Cerebellar cortex (tissue), 1 donor: ENCODE measurements at regions not wholly inside any gene's neighbourhood (a gene's known extent, or its start where the extent isn't known, plus 50 kb on each side); places are given as distances from the start of the nearest gene placed in this dataset.

ENCODE experiments used
- DNase-seq: peaks from one replicate; pipeline ENCODE4 v3.0.0-alpha.2; 2015; ENCODE audit warnings: low spot score

DNA sequence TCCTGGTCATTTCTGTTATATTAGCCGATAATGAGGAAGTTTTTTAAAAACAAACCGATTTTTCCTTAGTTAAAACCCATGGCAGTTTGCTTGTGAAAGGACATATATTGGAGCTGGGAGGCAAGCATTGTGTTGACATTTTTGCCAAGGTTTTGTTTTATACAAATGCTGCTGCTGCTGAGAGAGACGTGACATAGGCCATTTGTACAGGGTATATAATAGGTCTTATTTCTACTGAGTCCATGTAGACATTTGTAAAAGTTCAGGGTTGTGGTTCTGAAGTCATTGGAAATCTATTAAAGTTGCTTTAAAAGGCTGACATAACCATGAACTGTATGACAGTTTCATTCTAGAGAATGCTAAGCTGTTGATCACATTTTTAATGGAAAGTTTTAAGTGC is 424.0 kb upstream of the FANCL start:
- DNase-seq: no peak

DNA sequence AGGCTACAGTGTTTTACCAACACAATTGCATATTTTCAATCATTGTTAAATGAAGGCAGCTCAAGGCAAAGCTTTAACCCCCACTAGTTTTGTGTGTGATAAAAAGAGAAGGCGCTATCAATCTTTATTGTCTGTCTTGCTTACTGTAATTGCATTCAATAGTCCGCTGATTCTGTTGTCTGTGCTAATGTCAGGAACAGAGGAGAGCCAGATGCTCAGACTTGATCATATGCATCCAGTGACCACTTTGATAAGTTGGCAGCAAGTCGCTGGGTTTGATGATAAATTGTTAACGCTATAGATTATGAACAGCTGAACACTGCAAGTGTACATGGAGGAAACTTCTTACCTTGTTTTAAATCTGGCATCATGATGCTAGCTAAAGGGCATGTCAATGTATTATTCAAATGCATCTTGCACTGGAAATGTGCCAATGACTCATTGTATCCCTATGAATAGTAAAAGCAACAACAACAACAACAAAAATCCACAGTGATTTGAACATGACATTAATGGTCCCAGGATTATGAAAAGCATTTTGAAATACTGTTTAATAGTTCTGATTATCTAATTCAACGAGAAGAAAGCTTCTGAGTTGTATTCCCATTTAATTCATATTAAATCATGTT is 423.5 kb upstream of the FANCL start:
- no peak for DNase-seq

DNA sequence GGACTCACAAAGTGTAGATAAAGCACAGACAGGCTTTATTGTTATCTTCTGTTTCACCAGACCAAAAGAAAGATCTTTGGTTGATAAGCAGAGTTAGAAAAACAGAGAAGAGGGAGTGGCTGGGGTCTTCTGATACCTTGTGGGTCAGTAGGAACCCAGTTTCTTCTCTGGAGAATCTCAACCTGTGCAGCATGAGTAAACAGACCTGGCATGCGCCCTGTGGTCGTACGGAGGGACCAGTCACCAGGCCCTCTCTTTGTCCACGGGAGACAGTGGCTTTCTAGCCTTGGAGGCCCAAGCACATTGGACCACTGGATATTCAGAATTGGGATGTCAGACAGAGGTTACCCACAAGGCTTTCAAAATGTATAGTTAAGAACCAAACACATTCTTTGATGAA is 418.9 kb upstream of the FANCL start:
- DNase-seq: no peak

DNA sequence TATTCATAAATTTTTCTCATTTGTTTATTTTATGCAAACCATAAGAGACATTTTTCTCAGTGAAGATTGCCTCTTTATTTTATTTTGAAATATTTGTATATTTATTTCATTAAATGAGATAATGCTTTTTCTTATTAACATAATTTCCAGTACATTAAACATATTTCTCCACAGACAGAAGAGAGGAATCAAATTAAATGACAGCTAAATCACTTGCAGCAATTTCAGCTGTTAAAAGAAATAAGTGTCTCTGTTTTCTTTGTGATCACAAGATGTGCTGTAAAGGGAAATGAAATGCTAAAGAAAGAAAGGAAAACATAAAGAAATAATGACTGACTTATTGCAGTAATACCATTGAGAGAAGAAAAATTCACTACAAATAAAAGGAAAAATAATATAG is 414.0 kb upstream of the FANCL start:
- DNase-seq: no peak

DNA sequence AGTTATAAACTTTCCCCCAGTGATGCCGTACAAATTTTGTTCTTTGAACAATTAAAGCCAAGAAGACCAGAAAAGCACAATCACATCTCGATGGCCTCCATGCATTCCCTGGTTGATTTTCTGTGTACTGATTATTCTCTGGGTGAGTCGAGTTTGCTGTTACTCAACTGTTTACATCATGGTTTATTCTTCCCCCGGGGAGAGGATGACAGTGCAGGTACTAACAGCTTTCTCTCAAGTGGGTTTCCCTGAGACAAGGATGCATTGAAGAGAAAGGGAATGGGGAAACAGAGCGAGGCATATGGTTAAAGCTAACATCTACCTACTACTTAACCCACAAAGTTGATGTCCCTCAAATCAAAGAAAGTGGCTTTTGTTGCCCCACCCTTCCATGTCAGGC is 410.8 kb upstream of the FANCL start:
- no peak for DNase-seq

DNA sequence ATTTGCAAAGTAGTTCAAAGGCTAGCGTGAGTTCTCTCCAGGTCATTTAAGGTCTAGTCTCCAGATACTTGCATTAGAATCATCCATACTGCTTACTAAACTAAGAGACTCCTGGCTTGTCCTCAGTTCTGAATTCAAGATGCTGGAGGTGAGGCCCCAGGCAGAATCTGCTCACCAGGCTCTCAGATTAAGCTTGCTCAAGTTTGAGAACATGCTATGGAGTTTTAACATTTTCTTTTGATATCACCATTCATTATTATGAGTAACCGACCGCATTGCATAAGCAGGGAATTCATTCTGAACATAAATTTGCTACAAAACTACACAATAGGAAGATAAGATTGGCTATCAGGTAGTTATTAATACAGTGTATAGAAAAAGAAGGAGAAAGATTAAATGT is 409.7 kb upstream of the FANCL start:
- no peak for DNase-seq

DNA sequence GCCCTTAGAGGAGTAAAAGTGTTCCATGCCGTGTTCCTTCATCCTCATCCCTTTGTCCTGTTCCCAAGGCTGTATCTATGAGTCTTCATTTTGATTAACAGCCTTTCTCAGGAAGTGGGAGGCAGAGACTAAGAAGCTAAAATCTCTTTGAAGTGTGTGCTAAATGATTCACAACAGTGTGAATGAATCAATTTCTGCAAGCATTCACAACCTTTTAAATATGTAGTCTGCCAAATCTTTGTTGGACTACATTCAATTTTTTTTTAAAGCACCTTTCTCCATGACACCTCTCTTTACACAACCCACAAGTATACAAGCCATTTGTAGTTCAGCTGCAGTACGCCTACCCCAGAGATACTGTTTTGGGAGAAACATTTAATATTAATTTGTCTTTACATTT is 408.6 kb upstream of the FANCL start:
- no peak for DNase-seq

DNA sequence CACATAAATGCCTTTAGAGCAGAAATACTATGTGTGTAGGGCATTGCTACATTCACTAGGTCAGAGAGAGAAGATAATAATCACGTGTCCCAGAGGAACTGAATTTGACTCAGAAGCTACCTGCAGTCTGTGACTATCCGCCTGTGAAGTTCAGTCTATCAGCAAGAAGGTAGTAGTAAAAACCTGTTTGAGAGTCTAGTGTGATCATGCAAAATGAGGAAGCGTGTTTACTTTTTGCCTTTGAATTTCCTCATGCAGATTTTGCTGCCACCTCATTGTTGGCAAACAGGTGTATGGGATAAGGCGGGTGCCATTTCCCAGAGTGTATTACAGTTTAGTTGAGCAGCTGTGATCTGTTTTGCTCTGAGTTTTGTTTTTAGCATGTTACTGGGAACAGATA is 403.9 kb upstream of the FANCL start:
- DNase-seq: no peak

DNA sequence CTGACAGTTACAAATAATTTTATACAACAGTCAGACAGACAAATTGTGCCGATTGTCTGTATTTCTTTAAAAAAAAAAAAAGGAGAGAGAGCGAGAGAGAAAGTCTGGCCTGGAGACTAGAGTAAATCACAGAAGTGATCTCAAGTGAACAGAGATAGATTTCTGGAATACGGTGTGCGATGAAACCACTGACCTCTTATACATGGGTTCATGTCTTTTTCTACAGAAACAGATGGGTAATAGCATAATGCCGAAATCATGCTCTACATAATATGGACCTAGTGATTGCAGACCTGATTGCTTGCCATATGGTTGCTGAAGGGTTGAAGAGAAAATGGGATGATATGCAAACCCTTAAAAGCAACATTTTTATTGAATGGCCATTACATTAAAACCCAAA is 403.3 kb upstream of the FANCL start:
- no peak for DNase-seq

DNA sequence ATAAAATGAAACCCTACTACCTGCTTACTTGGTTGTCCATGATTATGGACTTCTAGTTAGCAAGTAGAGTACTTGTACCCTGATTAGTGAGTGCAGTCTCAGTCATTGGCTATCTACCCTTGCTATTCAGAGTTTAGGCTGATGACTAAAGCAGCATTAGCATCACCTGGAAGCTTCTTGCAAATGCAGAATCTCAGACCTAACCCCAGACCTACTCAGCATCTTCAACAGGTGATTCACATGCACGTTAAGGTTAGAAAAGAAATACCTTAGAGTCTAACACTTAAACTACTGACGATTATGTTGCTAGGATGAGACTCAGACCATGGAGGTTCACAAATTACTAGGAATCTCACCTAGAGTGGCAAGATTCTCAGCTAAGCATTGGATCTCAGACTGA is 399.9 kb upstream of the FANCL start:
- no peak for DNase-seq

DNA sequence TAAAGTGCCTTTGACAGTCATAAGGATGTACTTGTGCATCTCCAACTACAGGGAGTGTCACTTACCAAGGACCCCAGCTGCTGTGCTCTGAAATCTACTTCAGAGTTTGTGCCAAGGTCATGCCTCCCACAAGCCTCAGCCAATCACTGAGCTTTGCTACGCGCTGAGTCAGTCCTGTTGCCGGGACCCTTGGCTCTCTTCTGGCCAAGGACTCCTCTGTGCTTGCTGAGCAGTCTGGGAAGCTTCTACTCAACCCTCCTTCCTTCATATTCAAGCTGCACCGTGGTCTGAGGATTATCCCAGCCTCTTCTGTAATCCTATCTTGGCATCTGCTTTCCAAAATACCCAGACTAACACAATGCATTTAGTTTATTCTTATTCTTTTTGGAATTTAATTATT is 398.9 kb upstream of the FANCL start:
- DNase-seq: no peak

DNA sequence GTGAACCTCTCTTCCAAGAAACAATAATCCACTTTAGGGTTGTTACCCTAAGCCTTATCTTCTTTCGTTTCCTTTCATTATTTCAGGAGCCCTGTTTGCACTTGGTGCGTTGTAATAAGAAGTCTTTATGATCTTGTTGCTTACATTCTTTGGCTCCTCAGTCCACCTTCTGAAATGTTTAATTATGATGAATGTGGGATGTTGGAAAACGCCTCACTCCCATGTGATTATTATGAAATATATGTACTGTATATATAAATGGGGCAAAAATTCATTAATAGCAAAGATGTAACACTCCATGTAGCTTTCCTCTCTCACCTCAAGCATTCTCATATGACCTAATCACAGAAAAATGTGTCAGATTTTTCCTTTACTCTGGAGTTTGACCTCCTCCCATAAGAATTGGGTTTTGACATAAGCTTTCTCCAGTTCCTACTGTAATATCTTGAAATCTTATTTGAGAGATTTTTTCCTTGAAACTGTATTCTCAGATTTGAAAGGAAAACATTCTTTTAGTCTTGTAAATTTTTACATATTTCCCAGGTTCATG is 397.2 kb upstream of the FANCL start:
- DNase-seq: no peak

DNA sequence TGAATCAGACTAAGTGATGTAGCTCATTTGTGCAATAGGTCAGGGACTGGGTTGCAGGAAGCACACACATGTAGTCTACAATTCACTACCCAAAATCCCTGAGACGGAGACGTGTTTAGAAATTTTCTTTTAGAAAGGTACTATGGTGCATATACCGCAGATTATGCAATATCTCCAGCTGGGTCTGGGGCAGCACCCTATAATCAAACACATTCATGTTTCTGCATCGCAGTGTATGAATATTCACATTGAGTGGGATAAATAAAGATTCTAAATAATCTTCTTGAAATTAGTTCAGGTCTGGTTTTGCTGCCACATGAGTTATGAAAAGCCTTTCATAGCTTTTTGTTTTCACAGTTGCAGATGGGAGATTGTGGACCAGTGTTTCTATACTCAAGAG is 395.7 kb upstream of the FANCL start:
- no peak for DNase-seq

DNA sequence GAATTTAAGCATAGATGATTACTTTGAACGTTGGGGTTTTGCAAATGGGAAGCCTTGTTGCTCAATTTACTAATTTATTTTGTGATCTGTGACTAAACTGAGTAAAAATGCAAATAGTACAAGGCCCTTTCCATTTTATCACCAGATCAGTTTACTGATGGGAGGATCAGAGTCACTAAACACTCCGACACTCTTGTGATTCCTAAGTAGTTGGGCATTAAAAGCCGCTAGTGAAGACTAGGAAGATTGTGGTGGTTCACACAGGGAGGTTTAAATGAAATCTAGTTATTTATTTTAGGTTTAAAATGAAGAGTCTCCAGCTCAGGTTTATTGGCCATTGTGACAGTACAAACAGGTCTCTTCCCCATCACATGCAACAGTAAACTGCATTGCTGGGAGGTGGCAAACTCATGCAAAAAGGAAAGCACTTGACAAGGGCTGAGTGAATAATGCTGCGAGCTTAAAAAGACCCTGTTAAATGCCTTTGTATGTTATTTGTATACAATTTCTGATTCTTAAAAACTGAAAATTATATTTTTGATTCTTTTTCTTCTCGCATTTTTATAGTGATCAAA is 394.8 kb upstream of the FANCL start:
- DNase-seq: no peak

DNA sequence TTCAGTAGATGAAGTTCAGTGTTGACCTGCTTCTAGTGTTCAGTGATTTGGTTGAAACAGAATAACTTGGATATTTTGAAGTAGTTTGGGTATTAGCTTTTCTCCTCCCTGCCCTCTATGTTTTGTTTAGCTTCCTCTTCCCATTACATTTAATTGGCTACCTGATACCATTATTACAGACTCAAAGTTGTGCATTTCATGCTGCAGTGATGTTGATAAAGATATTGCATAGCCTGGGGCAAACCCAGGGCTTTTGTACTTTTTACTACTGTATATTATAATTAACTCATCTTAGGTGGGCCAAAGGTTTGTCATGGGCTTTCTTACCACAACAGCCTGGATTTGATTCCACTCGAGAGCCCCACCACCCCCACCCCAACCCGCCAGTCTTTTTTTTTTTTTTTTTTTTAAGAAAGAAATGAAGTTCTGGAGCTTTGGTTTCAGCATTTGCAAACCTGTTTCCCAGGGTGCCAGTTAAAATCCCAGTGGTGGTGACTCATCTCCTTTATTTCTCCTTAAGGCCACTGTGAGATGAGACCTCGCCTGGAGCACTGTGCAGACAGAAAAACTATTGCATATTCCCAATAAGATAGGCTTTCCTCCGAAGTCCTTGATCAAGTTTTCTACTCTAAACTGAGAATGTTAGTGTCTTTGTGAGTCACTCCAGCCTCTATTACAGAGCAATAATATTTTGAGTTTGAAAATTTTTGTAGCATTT is 393.7 kb upstream of the FANCL start:
- DNase-seq: no peak

DNA sequence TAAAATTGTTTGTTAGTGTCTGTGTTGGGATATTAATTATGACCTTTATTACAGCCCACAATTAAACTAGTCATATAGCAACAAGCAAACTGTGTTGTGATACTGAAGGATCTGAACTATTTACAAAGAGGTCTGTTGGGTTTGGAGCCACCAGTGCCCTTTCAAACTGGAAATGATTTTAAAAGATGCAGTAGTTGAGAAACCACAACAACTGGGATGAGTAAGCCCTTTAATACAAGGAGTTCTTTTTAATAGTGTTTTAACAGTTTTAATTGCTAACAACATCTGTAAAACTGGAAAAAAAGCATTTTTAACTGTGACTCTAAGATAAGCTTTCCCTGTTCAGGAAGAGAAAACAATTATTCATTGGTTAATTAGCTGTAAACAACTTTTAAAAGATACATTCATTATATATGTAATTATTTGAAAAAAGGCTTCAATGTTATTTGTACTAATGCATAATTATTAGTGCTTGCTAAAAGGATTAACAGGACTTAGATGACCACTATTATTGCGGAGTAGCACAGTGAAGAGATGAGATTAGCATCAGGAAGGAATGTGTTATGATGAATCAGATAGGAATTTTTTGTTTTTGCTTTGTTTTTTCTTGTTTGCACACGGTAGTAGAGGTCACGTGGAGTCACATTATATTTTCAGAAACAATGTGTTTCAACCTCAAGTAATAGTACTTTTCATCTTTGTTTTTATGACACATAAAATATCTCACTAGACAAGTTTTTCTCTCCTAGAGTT is 392.7 kb upstream of the FANCL start:
- DNase-seq: no peak

DNA sequence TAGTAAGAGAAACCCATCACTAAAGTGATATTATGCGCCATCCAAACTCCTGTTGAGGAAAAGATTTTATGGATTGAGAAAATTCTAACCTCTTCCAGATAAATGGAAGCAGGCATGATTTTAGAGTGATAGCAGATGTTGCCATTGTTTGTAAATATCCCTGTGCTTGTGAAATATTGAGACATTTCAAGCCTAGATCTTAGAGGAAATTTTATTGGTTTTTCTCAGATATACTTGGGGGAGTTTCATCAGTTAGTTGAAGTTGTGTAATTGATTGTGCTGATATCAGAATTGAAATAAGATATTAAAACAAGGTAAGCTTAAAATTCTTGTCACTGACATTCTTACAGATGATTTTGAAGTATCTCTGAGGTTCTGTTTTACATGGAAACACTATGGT is 390.9 kb upstream of the FANCL start:
- no peak for DNase-seq

DNA sequence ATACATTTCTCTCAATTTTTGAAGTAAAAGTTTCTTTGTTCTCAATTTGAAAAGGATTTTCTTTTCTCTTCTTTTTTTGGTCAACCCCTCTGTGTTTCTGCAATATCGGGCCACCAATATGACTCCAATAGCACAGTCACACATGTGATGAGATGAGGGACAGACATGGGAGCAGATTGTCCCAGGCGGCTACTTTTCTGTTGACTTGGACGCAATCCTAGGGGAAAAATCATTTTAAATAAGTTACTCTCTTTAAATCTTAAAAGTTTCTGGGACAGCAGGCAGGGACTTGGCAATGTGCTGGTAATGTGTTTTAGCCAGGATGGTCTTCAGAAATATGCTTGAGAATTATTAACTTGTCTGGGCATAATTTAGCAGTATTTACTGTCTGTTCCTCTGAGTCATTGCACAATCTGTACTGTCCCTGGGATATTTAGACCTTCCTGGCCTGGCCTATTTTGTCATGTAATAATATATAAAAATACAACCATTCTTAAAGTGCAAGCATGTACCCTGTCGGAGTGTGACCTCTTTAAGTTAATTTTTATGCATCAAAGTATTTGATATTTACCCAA is 388.5 kb upstream of the FANCL start:
- DNase-seq: no peak

DNA sequence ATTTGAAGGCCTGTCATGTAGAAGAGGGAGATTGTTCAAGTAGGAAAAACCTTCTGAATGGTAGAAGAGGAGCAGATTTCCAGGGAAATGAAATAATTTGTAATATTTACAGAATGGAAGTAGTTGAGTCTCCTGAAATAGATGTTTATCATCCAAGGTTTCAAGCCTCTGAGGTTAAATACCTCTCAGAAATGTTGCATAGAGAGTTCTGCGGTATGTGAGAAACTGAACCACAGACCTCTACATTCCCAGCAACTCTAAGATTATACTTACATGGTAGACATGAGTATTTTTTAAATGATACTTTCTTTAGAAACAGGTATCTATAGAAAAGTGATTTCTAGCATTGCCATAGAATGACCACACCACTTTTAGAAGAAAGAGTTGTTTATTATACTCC is 379.8 kb upstream of the FANCL start:
- DNase-seq: no peak

DNA sequence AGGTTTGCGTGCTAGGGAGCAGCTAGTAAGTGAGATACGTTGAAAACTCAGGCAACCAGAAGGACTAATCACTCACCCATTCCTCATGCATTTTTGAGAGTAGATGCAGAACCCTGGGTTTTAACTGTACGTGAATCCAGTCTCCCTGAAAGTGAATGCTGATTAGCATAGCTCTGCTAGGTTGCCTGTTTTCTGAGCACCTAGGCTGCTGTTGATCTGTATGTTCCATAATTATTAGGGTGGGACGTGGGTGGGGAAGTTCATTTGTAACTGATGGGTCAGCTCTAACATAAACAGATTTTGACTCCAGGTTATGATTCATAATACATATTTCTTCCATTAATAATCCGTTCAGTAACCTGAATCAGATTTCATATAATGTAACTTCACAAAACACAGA is 379.0 kb upstream of the FANCL start:
- no peak for DNase-seq

DNA sequence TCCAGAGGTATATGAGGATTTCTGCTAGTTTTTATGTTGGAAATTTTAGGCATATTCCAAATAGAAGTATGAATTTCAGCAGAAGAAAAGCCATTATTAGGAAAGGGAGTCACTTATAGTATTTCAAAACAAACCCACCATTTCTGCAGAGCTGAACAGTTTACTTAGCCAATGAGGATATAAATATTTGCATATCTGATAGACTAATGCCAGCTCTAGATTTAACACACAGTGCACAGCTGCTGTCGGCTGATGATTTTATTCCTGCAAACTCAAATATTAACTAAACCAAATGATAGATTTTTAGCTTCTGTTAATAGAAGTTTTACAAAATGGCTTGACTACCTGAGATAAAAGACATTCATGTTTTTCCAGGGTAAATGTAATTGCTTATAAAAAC is 375.8 kb upstream of the FANCL start:
- no peak for DNase-seq

DNA sequence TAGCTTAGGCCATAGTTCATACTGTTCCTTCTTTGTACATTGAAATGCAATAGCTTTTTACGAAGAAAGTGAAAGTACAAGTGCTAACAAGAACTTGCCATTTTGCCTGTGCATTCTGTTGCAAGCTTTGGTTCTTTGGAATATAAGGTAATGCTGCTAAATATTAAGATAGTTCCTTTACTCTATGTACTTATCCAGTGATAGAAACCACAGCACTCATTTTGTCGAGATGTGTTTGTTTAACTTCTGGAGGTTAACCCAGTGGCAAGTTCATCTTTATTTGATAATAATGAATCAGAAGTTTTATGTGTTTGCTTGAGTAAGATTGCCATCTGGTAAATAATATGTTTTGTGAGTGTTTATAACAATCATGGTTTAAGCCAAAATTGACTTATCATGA is 373.1 kb upstream of the FANCL start:
- no peak for DNase-seq

DNA sequence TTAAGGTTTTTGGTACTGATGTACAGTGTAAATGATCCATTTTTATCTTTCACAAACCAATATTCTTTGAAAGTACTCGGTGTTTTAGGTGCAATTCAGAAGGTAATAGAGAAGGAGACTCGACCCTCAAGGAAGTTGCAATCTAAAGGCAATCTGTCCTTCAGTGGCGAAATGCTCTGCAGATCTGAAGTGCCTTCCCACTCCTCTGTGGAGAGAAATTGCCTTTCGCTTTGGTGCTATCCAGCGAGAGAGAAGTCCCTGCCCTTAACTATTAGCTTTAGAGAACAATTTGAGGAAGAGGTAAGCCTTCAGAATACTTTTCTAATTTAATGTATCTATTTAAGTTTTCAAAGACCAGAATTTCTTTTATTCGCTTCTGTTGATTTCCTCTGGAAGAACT is 371.8 kb upstream of the FANCL start:
- DNase-seq: no peak
